Naive thymus-derived CD8-positive, alpha-beta T cell (primary cell): ENCODE measurements at regions not wholly inside any gene's neighbourhood (a gene's known extent, or its start where the extent isn't known, plus 50 kb on each side); places are given as distances from the start of the nearest gene placed in this dataset.
"Not testable (repeated sequence)": the region's sequence is repeated elsewhere in the genome, so short reads cannot be mapped to it uniquely, and the experiment has no call there.

Source experiments
- ATAC-seq, 2 donors: fragments of 150-1000 bp; cut with Tn5 transposase in 1 of 2; sonication (Bioruptor Pico), chemical (Tn5 transposase) in 1 of 2; 1 replicate in 1 of 2; 2 replicates in 1 of 2; pipeline ENCODE4 v1.10.0; 2021; ENCODE audit warnings: mild to moderate bottlenecking in 2 of 2, moderate library complexity in 2 of 2
- POLR2A ChIA-PET: fragments of 350-600 bp; sonication (Branson Sonifier 250); formaldehyde crosslinking; loops from one replicate; lab custom pipeline; 2021; ENCODE audit warnings: antibody characterized with exemption; lab: Charles Lee
- DNase-seq, 10 donors: peaks; one replicate each; pipeline versions ENCODE4 v3.0.0 to v3.0.0-alpha.2; 2020 to 2022
- H3K27ac Mint-ChIP-seq, 10 donors: one replicate each; pipeline ENCODE4 v1.8.0; 2020 to 2022; ENCODE audit warnings: mild to moderate bottlenecking in 10 of 10, mixed read lengths in 10 of 10, moderate library complexity in 4 of 10, inconsistent platforms in 1 of 10
- H3K27me3 Mint-ChIP-seq, 5 donors: one replicate each; pipeline ENCODE4 v1.8.0; 2021 to 2022; ENCODE audit warnings: mixed read lengths in 5 of 5
- H3K36me3 Mint-ChIP-seq, 3 donors: one replicate each; pipeline ENCODE4 v1.8.0; 2020 to 2022; ENCODE audit warnings: mixed read lengths in 3 of 3, mild to moderate bottlenecking in 2 of 3, inconsistent platforms in 1 of 3
- H3K4me1 Mint-ChIP-seq, 4 donors: one replicate each; pipeline ENCODE4 v1.8.0; 2021 to 2022; ENCODE audit warnings: mixed read lengths in 4 of 4
- H3K4me3 Mint-ChIP-seq, 10 donors: one replicate each; pipeline ENCODE4 v1.8.0; 2020 to 2022; ENCODE audit warnings: mild to moderate bottlenecking in 10 of 10, mixed read lengths in 10 of 10, moderate library complexity in 6 of 10, inconsistent platforms in 1 of 10
- H3K9me3 Mint-ChIP-seq, 9 donors: one replicate each; pipeline ENCODE4 v1.8.0; 2020 to 2022; ENCODE audit warnings: mixed read lengths in 9 of 9, mild to moderate bottlenecking in 3 of 9, inconsistent platforms in 1 of 9, moderate library complexity in 1 of 9

DNA sequence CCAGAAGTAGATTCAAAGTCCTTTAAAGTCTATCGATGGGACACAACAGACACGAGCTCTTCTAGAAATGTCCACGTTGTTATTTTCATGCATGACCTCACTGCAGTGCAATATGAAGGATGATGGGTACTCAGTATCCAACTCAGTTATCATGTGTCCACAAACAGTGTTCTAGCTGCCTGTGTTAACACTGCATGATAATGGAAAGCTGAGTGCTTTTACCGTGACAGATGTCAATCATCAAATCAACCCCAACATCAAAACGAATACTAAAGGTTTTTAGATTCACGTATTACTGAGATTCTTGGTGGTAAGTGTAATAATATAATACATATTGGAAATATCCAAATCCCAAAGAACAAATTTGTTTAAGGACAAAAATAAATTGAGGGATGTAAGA is 394.8 kb upstream of the TENM3 start:
- peaks cover 0 to 3% (median under 1%) of the 10 kb centered on the region in 9 donors for H3K9me3 Mint-ChIP-seq
- ATAC-seq: no peak
- H3K4me3 Mint-ChIP-seq: no peak overlapping the region
- peaks cover 0 to 2% (median 0%) of the 10 kb centered on the region in 5 donors for H3K27me3 Mint-ChIP-seq
- no peak for DNase-seq
- no peaks in the 10 kb centered on the region for H3K4me1 Mint-ChIP-seq
- H3K27ac Mint-ChIP-seq: no peak overlapping the region
- POLR2A ChIA-PET: no interaction called here
- no peaks in the 10 kb centered on the region for H3K36me3 Mint-ChIP-seq

GRCh38 chr4:181849472-181849871 is 393.7 kb upstream of the TENM3 start:
- no peak overlapping the region for H3K4me3 Mint-ChIP-seq
- no peak overlapping the region for H3K27ac Mint-ChIP-seq
- H3K27me3 Mint-ChIP-seq: peaks cover 0 to 2% (median 0%) of the 10 kb centered on the region in 5 donors
- DNase-seq (no peak), ATAC-seq (no peak)
- POLR2A ChIA-PET: no interaction called here
- H3K36me3 Mint-ChIP-seq: no peaks in the 10 kb centered on the region
- no peaks in the 10 kb centered on the region for H3K4me1 Mint-ChIP-seq
- peaks cover 0 to 3% (median 0%) of the 10 kb centered on the region in 9 donors for H3K9me3 Mint-ChIP-seq

DNA sequence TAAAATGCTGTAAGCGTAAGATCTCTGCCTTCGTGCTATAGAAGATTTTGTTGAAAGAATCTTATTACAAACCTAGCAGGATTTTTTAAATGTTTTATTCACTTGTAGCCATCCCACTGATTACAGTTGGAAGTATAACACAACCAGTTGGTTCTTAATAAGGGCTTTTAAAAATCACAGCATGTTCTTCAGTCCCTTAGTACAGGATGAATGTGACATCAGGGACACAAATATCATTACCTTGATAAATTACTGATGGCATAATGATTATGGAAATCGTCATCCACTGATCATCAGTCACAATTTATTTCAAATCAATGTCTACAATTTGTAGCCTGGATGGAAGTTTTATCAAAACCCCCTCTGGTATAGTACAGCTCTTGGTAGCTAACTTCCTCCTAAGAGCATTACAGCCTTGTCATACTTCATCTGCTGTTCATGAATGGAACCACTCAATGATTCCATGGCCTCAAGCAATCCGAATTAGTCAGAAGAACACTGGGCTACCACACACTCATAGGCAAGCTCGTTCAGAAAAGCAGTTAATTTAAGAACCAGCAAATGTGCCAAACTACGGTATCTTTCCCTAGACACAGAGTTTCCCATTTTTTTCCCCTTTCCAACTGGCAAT is 389.2 kb upstream of the TENM3 start:
- Mint-ChIP-seq H3K36me3 (no peaks in the 10 kb centered on the region), H3K4me1 (no peaks in the 10 kb centered on the region), H3K27ac (no peak overlapping the region), H3K4me3 (no peak overlapping the region), H3K9me3 (peaks cover 0 to 24% (median 3%) of the 10 kb centered on the region in 9 donors), H3K27me3 (peaks cover 0 to 2% (median 0%) of the 10 kb centered on the region in 5 donors)
- POLR2A ChIA-PET: no interaction called here
- DNase-seq (no peak), ATAC-seq (no peak)

DNA sequence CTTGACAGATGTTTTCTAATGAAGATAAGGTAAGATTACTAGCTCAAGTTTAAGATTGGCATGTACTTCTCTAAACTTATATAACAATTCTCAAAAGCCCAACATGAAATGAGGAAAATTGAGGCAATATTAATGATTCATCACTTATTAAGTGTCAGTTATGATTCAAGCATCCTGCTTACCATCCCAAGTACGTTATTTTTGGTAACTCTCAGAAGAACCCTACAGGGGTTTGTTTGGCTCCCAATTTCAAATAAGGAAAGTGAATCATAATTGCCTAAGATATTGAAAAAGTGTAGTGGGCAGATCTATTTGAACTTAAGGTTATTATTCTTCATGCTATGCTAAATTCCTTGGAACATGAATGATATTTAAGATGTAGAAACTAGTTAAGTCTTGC is 387.9 kb upstream of the TENM3 start:
- Mint-ChIP-seq H3K27ac (no peak overlapping the region), H3K4me1 (no peaks in the 10 kb centered on the region), H3K27me3 (peaks cover 0 to 2% (median 0%) of the 10 kb centered on the region in 5 donors), H3K9me3 (peaks cover 0 to 24% (median 3%) of the 10 kb centered on the region in 9 donors), H3K36me3 (no peaks in the 10 kb centered on the region), H3K4me3 (no peak overlapping the region)
- no peak for ATAC-seq
- POLR2A ChIA-PET: no interaction called here
- DNase-seq: no peak

- H3K36me3 Mint-ChIP-seq, H3K4me3 Mint-ChIP-seq, H3K27me3 Mint-ChIP-seq, H3K27ac Mint-ChIP-seq, POLR2A ChIA-PET, ATAC-seq, H3K4me1 Mint-ChIP-seq, DNase-seq: not testable (repeated sequence)
- peaks cover 0 to 30% (median 2%) of the 10 kb centered on the region in 9 donors for H3K9me3 Mint-ChIP-seq
Measured at GRCh38 chr4:181857471-181857870, 385.7 kb upstream of the TENM3 start.

DNA sequence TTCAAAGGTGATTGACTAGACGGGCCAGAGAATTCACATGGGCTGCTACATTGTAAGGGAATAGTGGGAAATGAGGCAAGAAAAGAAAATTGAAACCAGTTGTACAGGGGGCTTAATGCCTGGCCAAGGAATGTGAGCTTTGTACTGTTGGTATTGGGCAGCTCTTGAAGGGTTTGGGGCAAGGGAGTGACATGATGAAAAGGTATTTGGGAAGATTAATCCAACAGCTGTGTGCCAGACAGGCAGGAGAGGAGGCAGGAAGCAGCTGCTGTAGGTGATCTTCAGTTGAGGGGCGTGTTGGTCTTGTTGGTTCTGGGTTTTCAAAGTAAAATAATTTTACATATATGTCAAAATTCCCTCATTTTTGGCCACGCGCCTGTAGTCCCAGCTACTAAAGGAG is 384.5 kb upstream of the TENM3 start:
- Mint-ChIP-seq H3K36me3 (no peaks in the 10 kb centered on the region), H3K27me3 (peaks cover 0 to 1% (median 0%) of the 10 kb centered on the region in 5 donors), H3K27ac (no peak overlapping the region), H3K9me3 (peaks cover 0 to 30% (median 4%) of the 10 kb centered on the region in 9 donors), H3K4me3 (no peak overlapping the region), H3K4me1 (no peaks in the 10 kb centered on the region)
- ATAC-seq: no peak
- no peak for DNase-seq
- POLR2A ChIA-PET: no interaction called here

GRCh38 chr4:181859439-181859838 is 383.8 kb upstream of the TENM3 start:
- Mint-ChIP-seq H3K36me3 (no peaks in the 10 kb centered on the region), H3K4me1 (no peaks in the 10 kb centered on the region), H3K27ac (no peak overlapping the region), H3K9me3 (peaks cover 0 to 37% (median 4%) of the 10 kb centered on the region in 9 donors), H3K4me3 (no peak overlapping the region), H3K27me3 (peaks cover 0 to 1% (median 0%) of the 10 kb centered on the region in 5 donors)
- POLR2A ChIA-PET: no interaction called here
- no peak for DNase-seq
- ATAC-seq: no peak

DNA sequence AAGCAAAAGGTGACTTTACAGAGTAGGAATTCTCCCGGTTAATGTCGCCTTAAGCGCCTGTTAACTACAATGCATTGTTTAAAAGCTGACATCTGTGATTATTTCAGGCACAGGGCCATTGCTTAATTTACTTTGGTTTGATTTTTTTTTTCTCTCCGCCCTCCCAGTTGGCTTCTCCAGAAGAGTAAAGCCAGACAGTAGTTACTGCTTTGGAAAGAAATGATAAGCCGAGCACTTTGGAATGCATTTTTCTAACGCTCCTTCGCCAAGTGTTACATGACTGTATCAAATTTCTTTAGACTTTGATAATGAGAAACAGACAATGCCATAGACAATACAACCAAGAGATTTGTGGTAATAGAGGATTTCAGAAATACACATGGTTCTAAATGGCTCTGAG is 383.0 kb upstream of the TENM3 start:
- Mint-ChIP-seq H3K27me3 (peaks cover 0 to 1% (median 0%) of the 10 kb centered on the region in 5 donors), H3K36me3 (no peaks in the 10 kb centered on the region), H3K9me3 (peaks cover 0 to 38% (median 4%) of the 10 kb centered on the region in 9 donors), H3K27ac (no peak overlapping the region), H3K4me3 (no peak overlapping the region), H3K4me1 (no peaks in the 10 kb centered on the region)
- ATAC-seq (no peak), DNase-seq (no peak)
- POLR2A ChIA-PET: no interaction called here

DNA sequence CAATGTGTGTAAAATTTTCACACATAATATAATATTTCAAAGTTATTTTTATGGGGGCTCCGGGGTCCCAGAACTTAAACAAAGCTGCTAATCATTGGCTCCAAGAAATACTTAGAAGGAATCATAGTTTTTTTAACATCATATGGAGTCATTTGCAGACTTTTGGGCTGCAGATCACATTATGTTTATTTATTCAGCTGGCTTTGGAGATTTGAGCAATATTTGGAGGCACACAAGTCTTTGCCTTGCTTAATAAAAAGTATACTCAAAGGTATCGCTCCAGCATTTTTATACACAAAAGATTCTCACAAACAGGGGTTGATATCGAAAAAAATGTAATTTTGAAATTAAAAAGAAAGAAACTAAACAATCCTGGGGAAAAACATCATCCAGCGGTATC is 382.5 kb upstream of the TENM3 start:
- H3K4me3 Mint-ChIP-seq: no peak overlapping the region
- ATAC-seq (no peak), DNase-seq (no peak)
- POLR2A ChIA-PET: no interaction called here
- no peaks in the 10 kb centered on the region for H3K4me1 Mint-ChIP-seq
- no peak overlapping the region for H3K27ac Mint-ChIP-seq
- H3K9me3 Mint-ChIP-seq: peaks cover 0 to 33% (median 3%) of the 10 kb centered on the region in 9 donors
- peaks cover 0 to 1% (median 0%) of the 10 kb centered on the region in 5 donors for H3K27me3 Mint-ChIP-seq
- no peaks in the 10 kb centered on the region for H3K36me3 Mint-ChIP-seq

DNA sequence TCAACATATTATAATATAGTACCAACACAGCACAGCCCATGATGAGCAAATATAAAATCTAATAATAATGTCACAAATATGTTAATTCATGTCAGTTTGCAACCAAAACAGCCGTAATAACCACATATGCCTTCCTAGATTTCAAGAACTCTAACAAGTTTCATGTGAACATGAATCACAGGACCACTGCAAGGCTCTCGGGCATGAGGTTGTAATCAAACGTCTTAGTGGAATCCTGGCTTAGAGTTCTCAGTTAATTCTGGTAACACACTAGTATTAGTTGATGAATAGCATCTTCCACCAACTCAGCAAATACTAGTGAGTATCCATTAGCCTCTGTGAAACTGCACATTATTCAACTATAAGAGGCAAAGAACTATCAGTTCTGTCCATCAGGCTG is 379.3 kb upstream of the TENM3 start:
- no peak overlapping the region for H3K27ac Mint-ChIP-seq
- POLR2A ChIA-PET: no interaction called here
- DNase-seq: no peak
- H3K4me3 Mint-ChIP-seq: no peak overlapping the region
- H3K9me3 Mint-ChIP-seq: peaks cover 0 to 29% (median 4%) of the 10 kb centered on the region in 9 donors
- no peak for ATAC-seq
- H3K4me1 Mint-ChIP-seq: no peaks in the 10 kb centered on the region
- no peaks in the 10 kb centered on the region for H3K36me3 Mint-ChIP-seq
- H3K27me3 Mint-ChIP-seq: no peaks in the 10 kb centered on the region

GRCh38 chr4:181870326-181870725 is 372.9 kb upstream of the TENM3 start:
- Mint-ChIP-seq H3K27ac (no peak overlapping the region), H3K4me1 (no peaks in the 10 kb centered on the region), H3K4me3 (no peak overlapping the region), H3K9me3 (peaks cover 0 to 14% (median 7%) of the 10 kb centered on the region in 9 donors), H3K27me3 (peaks cover 0 to 4% (median 0%) of the 10 kb centered on the region in 5 donors), H3K36me3 (no peaks in the 10 kb centered on the region)
- ATAC-seq (no peak), DNase-seq (no peak)
- POLR2A ChIA-PET: no interaction called here

- H3K9me3 Mint-ChIP-seq: peaks cover 0 to 18% (median 2%) of the 10 kb centered on the region in 9 donors
- POLR2A ChIA-PET: no interaction called here
- H3K4me3 Mint-ChIP-seq: no peak overlapping the region
- DNase-seq (no peak), ATAC-seq (no peak)
- H3K27ac Mint-ChIP-seq: no peak overlapping the region
- H3K27me3 Mint-ChIP-seq: peaks cover 0 to 4% (median 0%) of the 10 kb centered on the region in 5 donors
- H3K36me3 Mint-ChIP-seq: no peaks in the 10 kb centered on the region
- no peaks in the 10 kb centered on the region for H3K4me1 Mint-ChIP-seq
Measured at GRCh38 chr4:181874602-181875001, 368.6 kb upstream of the TENM3 start.

DNA sequence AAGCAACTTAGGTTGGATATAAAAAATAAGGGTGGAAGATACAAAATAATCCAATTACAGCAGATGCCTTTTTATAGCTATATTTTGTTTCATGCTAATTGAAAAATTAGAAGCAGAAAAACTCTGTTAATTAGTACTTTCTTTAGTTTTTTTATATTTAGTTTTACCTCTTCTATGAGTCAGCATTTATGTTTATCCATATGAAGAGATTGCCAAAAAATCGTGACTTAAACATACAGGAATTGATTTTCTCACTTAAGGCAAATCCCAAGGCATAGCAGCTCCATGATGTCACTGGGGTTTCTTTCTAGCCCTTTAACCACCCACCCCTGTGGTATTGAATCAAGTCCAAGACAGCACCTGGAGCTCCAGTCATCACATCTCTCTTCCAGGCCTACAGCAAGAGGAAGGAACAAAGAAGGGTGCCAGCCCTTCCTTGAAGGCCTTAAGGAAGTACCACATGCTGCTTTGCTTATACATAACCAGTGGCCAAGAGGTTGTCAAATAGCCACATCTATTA is 365.8 kb upstream of the TENM3 start:
- H3K9me3 Mint-ChIP-seq: peaks cover 0 to 13% (median 0%) of the 10 kb centered on the region in 9 donors

DNA sequence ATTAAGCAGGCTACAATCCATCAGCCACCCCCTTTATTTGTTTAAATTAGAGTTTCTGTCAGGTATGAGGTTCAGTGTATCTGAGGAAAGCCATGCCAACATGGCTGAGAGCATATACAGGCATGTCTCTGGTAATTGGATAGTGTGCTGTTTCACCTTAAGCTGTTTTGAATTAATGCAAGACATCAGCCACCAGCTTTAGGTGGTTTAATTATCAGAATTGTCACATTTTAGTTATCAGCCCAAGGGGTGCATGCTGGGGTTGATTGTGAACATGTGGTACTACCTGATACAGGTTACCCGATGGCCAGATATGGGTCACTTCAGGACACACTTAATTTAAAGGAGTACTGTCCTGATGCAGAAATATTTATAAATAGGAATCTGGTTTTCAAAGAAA is 353.2 kb upstream of the TENM3 start:
- ATAC-seq (no peak), DNase-seq (no peak)
- Mint-ChIP-seq H3K4me3 (no peak overlapping the region), H3K4me1 (no peaks in the 10 kb centered on the region), H3K27ac (no peak overlapping the region), H3K27me3 (peaks cover 0 to 4% (median 0%) of the 10 kb centered on the region in 5 donors), H3K36me3 (no peaks in the 10 kb centered on the region), H3K9me3 (peaks cover 0 to 16% (median 3%) of the 10 kb centered on the region in 9 donors)
- POLR2A ChIA-PET: no interaction called here

More for the DNA sequence above, 365.8 kb upstream of the TENM3 start:
- Mint-ChIP-seq H3K4me1 (no peaks in the 10 kb centered on the region), H3K27ac (no peak overlapping the region), H3K4me3 (no peak overlapping the region), H3K27me3 (peaks cover 0 to 4% (median 0%) of the 10 kb centered on the region in 5 donors), H3K36me3 (no peaks in the 10 kb centered on the region)
- POLR2A ChIA-PET: no interaction called here
- no peak for DNase-seq
- ATAC-seq: no peak
